AG08395 (cell line): ENCODE measurements at regions not wholly inside any gene's neighbourhood (a gene's known extent, or its start where the extent isn't known, plus 50 kb on each side); places are given as distances from the start of the nearest gene placed in this dataset.
"Not testable (repeated sequence)": the region's sequence is repeated elsewhere in the genome, so short reads cannot be mapped to it uniquely, and the experiment has no call there.

Experiments used
- DNase-seq: peaks from one replicate; pipeline ENCODE4 v3.0.0; 2012; ENCODE audit warnings: mixed read lengths, low spot score

DNA sequence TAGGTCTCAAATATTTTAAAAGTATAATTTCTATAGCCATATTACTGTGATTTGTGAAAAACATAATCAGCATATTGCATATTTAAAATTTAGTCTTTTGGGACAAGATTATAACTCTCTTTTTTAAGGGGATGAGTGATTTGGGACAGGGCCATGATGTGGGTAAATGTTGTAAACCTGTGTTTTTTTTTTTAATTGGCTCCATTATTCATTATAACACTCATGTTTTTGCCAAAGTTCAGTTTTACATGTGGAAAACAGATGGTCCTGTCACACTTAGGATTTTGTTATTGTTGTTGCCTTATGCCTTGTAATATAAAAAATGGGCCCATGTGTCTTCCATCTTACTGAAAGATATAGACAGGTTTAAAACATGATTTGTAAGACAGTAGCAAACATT lies 1413.5 kb upstream of the RAG2 start:
- no peak for DNase-seq

DNA sequence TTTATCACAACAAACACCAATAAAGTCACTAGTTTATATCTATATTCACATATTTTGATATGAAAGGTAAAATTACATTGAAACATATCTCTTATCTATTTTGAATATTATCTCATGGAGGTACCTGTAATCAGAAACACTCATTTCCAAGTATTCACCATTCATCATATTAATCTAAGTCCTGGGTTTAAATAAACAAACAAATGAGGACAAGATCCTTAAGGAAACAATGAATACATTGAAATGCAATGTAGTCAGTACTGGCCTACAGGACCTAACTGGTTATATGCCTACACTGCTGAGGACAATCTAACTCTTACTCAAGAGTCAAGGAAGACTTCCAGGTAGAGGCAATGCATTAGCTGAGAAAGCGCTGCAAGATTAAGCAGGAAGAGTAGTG lies 1411.9 kb upstream of the RAG2 start:
- DNase-seq = no peak

DNA sequence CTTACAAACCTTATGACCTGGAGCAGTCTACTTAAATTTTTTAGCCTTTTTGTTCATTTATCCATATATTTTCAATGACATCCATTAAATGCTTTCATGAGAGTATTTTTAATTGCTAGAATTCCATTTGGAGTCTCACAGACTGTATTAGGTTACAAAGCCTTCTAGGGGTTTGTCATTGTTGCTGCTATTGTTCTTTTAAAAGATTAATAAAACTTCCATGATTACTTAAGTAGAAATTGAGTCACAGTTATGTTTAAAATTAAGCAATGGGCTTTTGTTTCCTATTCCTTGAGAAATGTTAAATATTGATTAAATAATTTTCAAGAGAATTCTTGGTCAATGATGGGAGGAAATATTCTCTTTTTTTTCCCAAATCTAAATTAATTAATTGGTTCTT lies 1408.4 kb upstream of the RAG2 start:
- DNase-seq = no peak

DNA sequence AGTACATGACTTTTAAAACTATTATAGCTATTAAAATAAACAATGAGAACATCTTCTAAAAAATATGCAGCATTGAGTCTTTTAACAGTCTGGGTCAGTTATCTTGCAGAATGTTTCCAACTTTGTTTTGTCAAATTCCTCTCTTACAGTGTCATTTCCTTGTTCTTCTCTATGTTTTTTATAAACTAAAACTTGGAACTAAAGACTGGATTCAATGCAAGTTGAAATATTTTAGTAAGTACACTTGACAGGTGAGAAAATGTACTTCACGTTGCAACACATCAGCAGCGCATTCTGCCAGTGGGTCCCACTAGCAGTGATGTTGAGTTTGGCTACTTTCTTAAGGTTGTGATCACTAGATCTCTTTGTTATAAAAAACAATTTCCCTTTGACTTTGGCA lies 1407.6 kb upstream of the RAG2 start:
- no peak for DNase-seq

DNA sequence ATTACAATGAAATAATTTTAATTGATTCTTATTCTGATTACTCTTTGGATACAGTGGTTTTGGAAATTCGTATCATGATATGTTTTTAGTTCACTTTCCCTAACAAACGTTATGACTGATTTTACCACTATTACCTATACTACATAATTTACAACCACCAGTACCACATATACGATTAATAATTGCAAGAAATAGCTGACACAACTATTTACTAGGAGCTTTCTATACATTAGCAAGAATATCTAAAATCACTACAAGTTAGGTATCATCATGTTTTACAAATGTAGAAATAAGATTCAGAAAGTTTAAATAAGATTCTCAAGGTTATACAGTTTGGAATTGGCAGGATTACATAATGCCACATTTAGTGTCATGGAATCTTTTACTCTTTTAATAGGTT lies 1401.1 kb upstream of the RAG2 start:
- no peak for DNase-seq

DNA sequence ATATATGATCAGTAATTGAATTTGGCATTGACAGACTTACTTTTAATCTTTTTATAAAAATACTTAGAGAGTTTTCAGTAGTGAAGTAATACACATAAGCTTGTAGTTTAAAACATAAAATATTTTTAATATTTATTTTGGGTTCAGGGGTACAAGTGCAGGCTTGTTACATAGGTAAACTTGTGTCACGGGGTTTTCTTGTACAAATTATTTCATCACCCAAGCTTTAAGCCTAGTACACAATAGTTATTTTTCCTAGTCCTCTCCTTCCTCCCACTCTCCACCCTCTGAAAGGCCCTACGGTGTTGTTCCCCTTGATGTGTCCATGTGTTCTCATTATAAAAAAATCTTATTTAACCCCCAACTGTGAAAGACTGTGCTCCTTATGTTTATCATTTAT lies 1397.8 kb upstream of the RAG2 start:
- DNase-seq = no peak

DNA sequence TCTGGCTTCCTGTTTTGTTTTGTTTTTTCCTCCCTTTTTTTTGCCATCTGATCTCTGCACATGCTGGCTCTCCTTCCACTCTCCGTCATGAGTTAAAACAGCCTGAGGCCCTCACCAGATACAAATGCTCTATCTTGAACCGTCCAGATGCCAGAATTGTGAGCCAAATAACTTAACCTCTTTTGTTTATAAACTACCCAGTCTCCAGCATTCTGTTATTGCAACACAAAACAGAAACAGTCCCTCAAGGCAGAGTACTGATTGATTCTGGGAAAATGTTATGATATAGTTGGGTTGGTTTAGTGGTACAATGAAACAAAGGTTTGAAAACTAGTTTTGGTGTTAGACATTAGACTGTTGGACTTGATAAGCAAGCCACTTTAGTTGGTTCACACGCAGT lies 1390.0 kb upstream of the RAG2 start:
- no peak for DNase-seq

DNA sequence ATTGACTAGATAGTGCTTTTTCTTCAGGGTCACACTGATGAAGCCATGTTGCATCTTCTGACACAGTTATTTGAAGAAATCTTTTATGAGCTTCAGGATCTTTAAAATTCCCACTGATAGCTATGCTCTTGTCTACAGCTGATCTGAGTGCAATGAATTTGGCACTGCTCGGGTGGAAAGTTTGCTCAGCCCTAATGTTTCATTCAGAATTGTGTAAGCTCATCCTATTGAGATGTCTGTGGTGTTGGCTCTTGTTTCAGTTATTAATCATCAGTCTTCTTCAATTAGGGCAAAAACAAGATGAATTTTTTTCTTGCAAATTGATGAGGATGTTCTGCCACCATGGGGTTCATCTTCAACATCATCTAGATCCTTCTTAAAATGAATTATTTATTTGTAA lies 1387.0 kb upstream of the RAG2 start:
- DNase-seq = no peak

DNA sequence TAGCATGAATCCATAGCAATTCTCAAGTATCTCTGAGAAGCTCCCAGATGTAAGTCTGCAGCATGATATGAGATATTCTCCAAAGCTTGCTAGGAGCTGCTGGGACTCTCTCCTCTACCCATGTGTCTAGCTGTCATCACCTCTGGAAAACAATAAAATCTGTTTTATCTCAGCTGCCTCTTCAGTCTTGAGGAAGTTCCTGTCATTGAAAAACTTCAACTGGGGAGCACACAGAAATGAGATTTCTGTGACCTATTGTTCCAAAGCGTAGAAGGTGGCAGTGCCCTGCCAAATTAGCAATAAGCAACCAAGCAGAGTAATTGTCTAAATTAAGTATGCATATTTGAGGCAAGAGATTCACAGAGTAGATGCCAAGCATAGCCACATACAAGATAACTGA lies 1380.6 kb upstream of the RAG2 start:
- no peak for DNase-seq

DNA sequence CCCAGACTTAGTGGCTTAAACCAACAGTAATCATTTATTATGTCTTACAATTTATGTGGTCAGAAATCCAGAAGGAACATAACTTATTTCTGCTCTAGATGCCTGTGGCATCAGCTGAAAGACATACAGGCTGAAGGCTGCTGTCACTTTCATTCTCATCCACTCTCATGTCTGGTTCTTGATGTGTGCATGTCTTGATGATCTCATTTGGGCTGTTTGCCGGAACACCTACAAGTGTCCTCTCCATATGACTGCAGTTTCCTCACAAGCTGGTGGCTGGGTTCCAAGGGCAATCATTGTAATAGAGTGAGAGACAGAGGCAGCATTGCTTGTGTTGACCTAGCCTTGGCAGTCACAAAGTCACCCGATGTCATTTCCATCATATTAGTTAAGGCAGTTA lies 1375.9 kb upstream of the RAG2 start:
- no peak for DNase-seq

DNA sequence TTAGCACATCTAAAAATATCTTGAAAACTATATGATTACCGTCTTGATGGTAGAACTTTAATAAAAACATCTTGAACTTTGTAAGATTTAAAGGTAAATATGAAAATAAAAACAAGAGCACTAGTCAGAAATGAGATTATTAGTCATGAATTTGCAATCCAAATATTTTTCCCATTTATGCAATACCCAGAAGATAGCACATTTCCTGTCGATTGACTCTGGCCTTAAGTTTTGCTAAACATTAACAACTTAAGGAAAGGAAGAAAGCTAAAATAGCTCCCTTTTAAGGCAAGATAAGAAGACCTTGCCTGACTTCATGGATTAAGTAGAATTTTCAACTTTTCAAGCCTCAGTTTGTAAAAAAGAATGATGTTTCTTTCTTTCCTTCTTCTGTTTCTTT lies 1374.7 kb upstream of the RAG2 start:
- no peak for DNase-seq

DNA sequence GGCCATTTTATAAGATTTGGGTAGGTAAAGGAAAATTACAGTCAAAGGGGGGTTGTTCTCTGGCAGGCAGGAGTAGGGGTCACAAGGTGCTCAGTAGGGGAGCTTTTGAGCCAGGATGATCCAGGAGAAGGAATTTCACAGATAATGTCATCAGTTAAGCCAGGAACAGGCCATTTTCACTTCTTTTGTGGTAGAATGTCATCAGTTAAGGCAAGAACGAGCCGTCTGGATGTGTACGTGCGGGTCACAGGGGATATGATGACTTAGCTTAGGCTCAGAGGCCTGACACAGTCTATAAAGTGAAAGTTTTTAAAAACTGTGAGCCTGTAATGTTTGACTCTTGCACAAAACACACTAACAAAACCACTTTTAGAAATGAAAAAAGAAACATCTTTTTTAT lies 1371.3 kb upstream of the RAG2 start:
- DNase-seq = not testable (repeated sequence)

DNA sequence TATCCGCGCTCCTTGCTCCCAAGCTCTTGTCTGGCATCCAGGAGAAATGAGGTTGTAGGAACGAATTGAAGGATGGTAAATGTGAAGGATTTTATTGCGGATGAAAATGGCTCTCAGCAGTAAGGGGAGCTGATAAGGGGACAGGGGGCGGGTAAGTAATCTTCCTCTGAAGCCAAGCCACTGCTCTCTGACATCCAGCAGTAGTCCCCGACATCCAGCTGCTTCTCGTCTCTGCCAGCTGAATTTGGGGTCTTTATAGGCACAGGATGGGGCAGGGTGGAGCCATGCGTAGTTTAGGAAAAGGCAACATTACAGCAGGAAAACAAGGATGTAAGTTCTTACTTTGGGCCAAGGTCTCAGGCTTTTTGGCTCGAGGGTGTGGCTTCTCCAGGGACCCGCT lies 1370.1 kb upstream of the RAG2 start:
- no peak for DNase-seq

DNA sequence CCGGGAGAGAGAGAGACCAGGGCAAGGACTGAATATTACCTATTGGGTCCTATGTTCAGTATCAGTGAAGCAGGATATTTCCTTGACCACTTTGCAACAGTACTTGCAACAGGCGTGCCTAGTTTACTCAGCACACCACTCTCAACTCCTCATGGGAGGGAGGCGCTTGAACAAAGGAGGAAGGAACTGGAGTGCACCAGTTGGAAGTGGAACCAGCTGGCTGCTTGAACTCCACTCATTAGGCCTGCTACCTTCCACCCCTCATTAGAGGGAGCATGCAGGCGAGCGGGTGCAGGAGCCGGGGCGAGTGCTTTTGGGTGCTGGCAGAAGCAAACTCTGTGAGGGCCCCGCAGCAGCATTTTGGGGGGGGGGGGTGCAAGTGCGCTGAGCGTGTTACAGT lies 1369.6 kb upstream of the RAG2 start:
- no peak for DNase-seq

DNA sequence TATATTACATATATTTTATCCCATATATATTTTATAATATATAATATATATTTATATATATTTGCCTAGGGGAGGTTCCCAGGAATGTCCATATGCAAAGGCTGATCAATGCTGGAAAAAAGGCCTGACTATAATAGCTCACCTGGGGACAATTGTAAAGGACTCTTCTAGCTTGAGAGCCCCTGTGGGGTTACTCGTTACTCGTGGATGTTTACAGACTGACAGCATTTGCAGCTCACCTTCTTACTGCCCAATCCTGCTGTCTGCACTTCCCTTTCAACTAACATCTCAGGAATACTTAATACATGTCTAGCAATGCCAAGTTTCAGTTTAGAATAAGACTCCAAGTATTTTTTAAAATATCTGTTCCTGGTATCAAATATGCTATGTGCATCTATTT lies 1365.4 kb upstream of the RAG2 start:
- DNase-seq = no peak

DNA sequence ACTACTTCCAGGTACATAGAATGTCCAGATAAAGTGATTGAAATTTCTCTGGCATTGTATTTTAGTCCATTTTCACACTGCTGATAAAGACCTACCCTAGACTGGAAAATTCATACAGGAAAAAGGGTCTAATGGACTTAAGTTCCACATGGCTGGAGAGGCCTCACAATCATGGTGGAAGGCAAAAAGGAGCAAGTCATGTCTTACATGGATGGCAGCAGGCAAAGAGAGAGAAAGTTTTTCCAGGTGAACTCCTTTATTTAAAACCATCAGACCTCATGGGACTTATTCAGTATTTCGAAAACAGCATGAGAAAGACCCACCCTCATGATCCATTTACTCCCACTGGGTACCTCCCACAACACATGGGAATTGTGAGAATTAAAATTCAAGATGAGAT lies 1359.7 kb upstream of the RAG2 start:
- DNase-seq = no peak

DNA sequence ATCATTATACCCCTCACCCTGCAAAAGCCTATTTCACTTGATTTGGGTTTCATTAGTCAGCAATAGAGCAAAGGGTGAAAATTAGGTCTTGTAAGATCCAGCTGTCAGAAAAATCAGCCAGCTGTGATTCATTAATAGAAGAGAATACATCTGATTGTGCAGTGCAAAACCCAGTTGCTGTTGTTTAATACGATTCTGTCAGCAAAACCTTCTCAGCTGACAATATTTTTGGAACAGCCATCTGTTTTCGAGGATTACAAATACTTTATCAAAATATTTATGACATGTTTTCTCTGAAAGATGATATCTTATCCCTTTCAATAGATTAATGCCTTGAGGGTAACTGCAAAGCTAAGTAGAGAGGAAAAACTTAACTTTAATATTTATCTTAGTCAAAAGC lies 1354.0 kb upstream of the RAG2 start:
- no peak for DNase-seq

DNA sequence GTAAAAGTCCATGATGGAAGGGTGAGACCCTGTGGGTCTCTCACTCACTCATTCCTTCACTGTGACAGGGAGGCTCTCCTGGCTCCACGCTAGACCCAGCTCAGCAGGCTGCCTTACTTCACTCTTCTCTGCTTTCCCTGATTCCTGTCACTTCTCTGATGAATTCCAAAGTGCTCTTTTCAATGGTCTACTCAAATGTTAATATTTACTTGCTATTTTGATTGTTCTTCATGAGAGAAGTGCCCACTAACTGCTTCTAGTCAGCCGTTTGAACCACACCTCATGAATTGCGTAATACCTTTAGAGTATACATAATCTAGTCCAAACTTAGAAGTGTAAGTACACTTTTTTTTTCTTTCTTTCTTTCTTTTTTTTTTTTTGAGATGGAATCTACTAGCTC lies 1350.2 kb upstream of the RAG2 start:
- DNase-seq = no peak

DNA sequence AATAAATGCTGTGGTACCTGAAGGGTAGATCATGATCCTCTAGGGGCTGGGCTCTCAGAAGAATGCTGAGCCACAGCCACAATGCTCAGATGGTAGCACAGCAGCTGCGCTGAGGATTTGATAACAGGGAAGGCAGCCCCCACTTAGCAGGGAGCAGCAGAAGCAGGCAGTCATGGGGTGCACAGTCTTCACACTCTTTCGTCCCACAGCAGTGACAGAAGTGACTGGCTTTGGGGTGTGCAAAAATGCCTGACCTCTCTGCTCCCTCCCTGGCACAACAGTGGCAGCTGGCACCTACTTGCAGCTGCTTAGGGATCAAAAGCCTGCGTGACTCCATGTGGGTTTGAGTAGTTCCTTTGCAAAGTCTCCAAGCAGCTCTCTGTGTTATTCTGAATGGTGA lies 1349.8 kb upstream of the RAG2 start:
- no peak for DNase-seq

DNA sequence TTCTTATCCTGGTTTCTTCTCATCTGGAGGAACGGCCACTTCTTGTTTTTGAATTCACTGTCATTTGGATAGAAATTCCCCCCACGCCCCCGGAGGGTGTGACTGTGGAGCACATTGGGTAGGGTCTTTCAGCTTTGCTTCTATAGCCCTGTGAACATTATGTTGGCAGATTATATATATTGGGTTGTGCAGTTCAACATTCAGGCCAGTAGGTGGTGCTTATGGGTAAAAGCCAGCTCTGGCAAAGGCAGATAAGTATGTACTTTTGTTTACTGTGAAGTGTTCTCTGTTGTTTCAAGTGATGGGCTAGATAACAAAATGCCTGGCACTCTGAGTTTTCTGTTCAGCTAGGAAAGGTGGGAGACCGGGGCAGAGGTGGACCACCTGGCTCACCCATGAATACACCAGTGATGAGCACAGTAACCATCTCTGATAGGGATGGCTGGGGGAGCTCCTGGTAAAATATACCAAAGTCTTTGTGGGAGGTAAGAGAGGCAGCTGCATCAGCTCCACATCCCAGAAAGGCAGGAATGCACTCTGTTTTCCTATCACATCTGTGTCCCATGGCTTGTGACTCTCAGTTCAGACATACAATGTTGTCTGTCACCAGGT lies 1348.2 kb upstream of the RAG2 start:
- DNase-seq = no peak

DNA sequence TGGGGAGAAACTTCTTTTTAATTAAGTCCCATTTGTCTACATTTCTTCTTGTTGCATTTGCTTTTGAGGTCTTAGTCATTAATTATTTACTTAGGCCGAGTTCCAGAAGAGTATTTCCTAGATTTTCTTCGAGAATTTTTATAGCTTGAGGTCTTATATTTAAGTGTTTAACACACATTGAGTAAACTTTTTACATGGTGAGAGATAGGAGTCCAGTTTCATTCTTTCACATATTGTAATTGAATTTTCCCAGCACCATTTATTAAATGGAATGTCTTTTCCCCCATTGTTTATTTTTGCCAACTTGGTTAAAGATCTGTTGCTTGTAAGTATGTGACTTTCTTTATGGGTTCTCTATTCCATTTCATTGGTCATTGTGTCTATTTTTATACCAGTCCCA lies 1344.0 kb upstream of the RAG2 start:
- DNase-seq = no peak

DNA sequence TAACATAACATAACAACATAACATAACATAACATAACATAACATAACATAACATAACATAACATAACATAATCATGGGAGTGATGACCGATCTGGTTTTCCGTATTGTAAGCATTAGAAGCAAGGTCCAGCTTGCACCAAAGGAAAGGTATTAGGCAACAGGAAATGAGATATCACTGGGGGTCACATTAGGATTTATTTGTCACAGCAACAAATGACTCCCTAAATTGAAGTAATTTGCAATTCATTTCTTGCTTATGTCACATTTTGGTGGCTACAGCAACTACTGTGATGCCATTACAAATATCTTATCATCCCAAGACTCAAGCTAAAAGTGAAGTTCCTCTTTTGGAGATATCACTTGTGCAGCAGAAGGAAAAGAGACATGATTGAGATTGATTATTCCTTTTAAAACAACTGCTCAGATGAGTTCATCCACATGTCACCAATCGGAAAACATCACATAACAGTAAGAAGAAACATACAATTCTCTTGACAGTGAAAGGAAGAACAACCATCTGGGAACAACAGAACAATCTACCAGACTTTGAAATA lies 1331.1 kb upstream of the RAG2 start:
- no peak for DNase-seq

DNA sequence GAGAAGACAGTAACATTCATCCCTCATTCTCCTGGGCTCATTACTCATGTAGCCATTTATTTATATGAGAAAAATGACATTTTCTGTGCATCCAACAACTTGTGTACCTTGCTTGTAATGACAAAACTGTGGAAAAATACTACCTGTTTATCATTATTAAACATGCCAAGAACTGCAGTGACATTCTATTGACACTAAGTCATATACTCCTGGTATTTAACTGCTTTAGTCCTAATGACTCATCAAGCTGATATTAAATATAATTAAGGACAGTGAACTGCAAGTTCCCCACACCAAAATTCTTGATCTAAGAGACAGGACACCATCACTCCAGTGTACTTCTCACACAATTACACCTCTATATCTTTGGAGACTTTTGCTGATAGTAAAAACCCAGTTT lies 1328.7 kb upstream of the RAG2 start:
- DNase-seq = no peak

DNA sequence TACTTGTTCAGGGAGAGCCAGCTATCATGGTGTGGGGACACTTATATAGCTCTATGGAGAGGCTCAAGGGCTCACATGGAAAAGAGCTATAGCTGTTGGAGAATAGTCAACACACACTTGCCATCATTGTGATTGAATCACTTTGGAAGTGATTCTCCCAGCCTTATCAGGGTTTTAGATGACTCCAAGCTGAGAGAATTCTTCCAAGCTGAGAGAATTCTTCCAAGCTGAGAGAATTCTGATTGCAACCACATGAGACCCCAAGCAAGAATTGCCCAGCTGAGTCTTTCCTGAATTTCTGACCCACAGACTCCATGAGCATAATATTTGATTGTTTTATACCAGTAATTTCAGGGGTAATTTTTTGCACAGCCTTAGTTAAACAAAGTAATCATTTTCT lies 1318.3 kb upstream of the RAG2 start:
- DNase-seq = no peak

DNA sequence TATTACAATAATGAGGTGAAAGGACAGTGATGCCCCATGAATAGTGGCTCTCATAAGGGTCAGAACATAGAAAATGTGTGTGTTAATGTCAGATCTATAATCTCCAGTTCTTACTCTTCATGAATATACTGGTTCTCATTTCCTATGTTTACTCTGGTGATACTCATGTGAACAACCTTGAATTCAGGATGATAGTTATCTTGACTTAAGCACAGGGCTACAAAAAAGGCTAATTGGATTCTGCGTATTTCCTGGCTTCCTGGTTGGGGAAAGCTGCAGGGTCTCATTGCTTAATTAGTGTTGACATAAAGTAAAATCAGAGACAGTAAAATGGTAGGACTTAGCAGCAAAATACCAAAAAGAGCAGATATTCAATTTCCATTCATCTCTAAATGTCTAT lies 1316.8 kb upstream of the RAG2 start:
- no peak for DNase-seq
